Astrocyte of the spinal cord (primary cell): ENCODE measurements at regions not wholly inside any gene's neighbourhood (a gene's known extent, or its start where the extent isn't known, plus 50 kb on each side); places are given as distances from the start of the nearest gene placed in this dataset.

Experiments
- DNase-seq: peaks from one replicate; pipeline ENCODE4 v3.0.0; 2011; ENCODE audit warnings: low read depth, low spot score
- H3K4me3 ChIP-seq: 2 replicates; pipeline ENCODE4 v1.5.1; 2011; ENCODE audit warnings: low read depth, mild to moderate bottlenecking, low read length, moderate library complexity
- CTCF ChIP-seq: IDR thresholded peaks from 2 replicates; pipeline ENCODE4 v1.5.1; 2012; ENCODE audit warnings: low read depth, mild to moderate bottlenecking, low read length, inconsistent platforms
- in situ Hi-C: cut with HindIII; loops from 2 replicates; pipeline ENCODE4 v1.10.0; 2017; ENCODE audit warnings: low sequenced_read_pairs

GRCh38 chr12:111257435-111257902, 111.4 kb downstream of the PHETA1 start:
- in situ Hi-C loops, result no loop called here
- no peak for TF ChIP-seq CTCF
- no peak for DNase-seq
- no peak overlapping the region for H3K4me3 ChIP-seq

GRCh38 chr12:111256629-111257434, 112.1 kb downstream of the PHETA1 start:
- DNase-seq, result no peak
- no peak overlapping the region for H3K4me3 ChIP-seq
- in situ Hi-C loops, result no loop called here
- no peak for TF ChIP-seq CTCF

- H3K4me3 ChIP-seq, result no peak overlapping the region
- no peak for DNase-seq
- no peak for TF ChIP-seq CTCF
- in situ Hi-C loops, result no loop called here
Measured at GRCh38 chr12:111255261-111255660, 113.6 kb downstream of the PHETA1 start.

- H3K4me3 ChIP-seq, result no peak overlapping the region
- no peak for TF ChIP-seq CTCF
- in situ Hi-C loops, result no loop called here
- DNase-seq, result no peak
Measured at GRCh38 chr12:111254106-111254505, 114.8 kb downstream of the PHETA1 start.

GRCh38 chr12:111253213-111253612, 115.7 kb downstream of the PHETA1 start:
- H3K4me3 ChIP-seq, result no peak overlapping the region
- DNase-seq, result no peak
- no peak for TF ChIP-seq CTCF
- in situ Hi-C loops, result no loop called here

- in situ Hi-C loops, result no loop called here
- no peak for DNase-seq
- no peak for TF ChIP-seq CTCF
- H3K4me3 ChIP-seq, result no peak overlapping the region
Measured at GRCh38 chr12:111251787-111252186, 117.1 kb downstream of the PHETA1 start.
